ENCODE measurements at regions not wholly inside any gene's neighbourhood (a gene's known extent, or its start where the extent isn't known, plus 50 kb on each side); places are given as distances from the start of the nearest gene placed in this dataset.

DNA sequence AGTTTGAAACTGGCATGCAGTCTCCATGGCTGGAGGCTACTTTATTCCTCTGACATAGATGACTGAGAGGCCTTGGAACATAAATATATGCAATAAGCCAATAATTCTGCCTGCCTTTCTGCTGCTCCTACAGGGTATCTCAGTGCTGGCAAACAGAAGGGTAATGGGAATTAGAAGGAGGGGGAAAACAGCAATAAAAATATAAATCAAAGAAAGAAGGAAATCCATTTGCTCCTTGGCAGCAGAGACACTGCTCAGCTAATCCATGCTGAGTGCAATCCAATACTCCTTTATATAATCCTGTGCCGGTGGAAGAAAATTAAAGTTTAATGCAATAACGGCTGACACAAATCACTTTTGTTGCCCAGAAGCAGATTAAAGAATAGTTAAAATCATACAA, 478.9 kb downstream of the SPATA31D1 start:
- TF ChIP-seq POLR2A (IDR thresholded peaks at IDR 0.05) (no peak), CTCF (IDR thresholded peaks at IDR 0.05) (no peak)

All from testis (tissue), 2 donors.